Muscle layer of colon (tissue), 2 donors: ENCODE measurements at regions not wholly inside any gene's neighbourhood (a gene's known extent, or its start where the extent isn't known, plus 50 kb on each side); places are given as distances from the start of the nearest gene placed in this dataset.

Experiments
- H3K27ac ChIP-seq: one replicate; pipeline ENCODE4 v1.7.0; 2013; ENCODE audit warnings: low read depth, mild to moderate bottlenecking, low read length, moderate library complexity
- H3K27me3 ChIP-seq, 2 donors: one replicate each; pipeline ENCODE4 v1.7.0; 2013; ENCODE audit warnings: low read length in 2 of 2, mild to moderate bottlenecking in 2 of 2; ENCODE audit not compliant: insufficient read depth in 2 of 2, control insufficient read depth in 1 of 2
- H3K36me3 ChIP-seq: one replicate; pipeline ENCODE4 v1.7.0; 2013; ENCODE audit warnings: mild to moderate bottlenecking, low read length; ENCODE audit not compliant: insufficient read depth
- H3K4me1 ChIP-seq: one replicate; pipeline ENCODE4 v1.7.0; 2013; ENCODE audit warnings: mild to moderate bottlenecking, low read length; ENCODE audit not compliant: insufficient read depth
- H3K4me3 ChIP-seq, 2 donors: one replicate each; pipeline ENCODE4 v1.7.0; 2013; ENCODE audit warnings: low read length in 2 of 2, low read depth in 1 of 2, mild to moderate bottlenecking in 1 of 2, moderate library complexity in 1 of 2
- H3K9ac ChIP-seq: one replicate; pipeline ENCODE4 v1.7.0; 2013; ENCODE audit warnings: low read length
- H3K9me3 ChIP-seq: one replicate; pipeline ENCODE4 v1.7.0; 2013; ENCODE audit warnings: mild to moderate bottlenecking, low read length
- donor health status: abdominal sarcoma.
- donor health status: Adenocarcinoma of cecum.

GRCh38 chr6:140289186-140289585 lies 914.7 kb upstream of the CITED2 start:
- H3K4me3 ChIP-seq = no peak overlapping the region
- no peaks in the 10 kb centered on the region for H3K4me1 ChIP-seq
- H3K27ac ChIP-seq = no peak overlapping the region
- no peaks in the 10 kb centered on the region for H3K36me3 ChIP-seq
- no peak overlapping the region for H3K9ac ChIP-seq
- no peaks in the 10 kb centered on the region for H3K9me3 ChIP-seq
- H3K27me3 ChIP-seq = no peaks in the 10 kb centered on the region

GRCh38 chr6:140285998-140286690 lies 911.7 kb upstream of the CITED2 start:
- Histone ChIP-seq H3K9me3 (no peaks in the 10 kb centered on the region), H3K4me1 (no peaks in the 10 kb centered on the region), H3K9ac (no peak overlapping the region), H3K27me3 (no peaks in the 10 kb centered on the region), H3K4me3 (no peak overlapping the region), H3K27ac (no peak overlapping the region), H3K36me3 (no peaks in the 10 kb centered on the region)

GRCh38 chr6:140285471-140285870 lies 911.0 kb upstream of the CITED2 start:
- no peaks in the 10 kb centered on the region for H3K4me1 ChIP-seq
- no peak overlapping the region for H3K4me3 ChIP-seq
- H3K9me3 ChIP-seq = no peaks in the 10 kb centered on the region
- H3K27me3 ChIP-seq = no peaks in the 10 kb centered on the region
- no peaks in the 10 kb centered on the region for H3K36me3 ChIP-seq
- no peak overlapping the region for H3K9ac ChIP-seq
- no peak overlapping the region for H3K27ac ChIP-seq

- no peaks in the 10 kb centered on the region for H3K27me3 ChIP-seq
- no peak overlapping the region for H3K9ac ChIP-seq
- H3K4me1 ChIP-seq = no peaks in the 10 kb centered on the region
- no peaks in the 10 kb centered on the region for H3K9me3 ChIP-seq
- H3K36me3 ChIP-seq = no peaks in the 10 kb centered on the region
- H3K4me3 ChIP-seq = no peak overlapping the region
- H3K27ac ChIP-seq = no peak overlapping the region
Observed at GRCh38 chr6:140284871-140285270, 910.4 kb upstream of the CITED2 start.

- Histone ChIP-seq H3K27me3 (no peaks in the 10 kb centered on the region), H3K27ac (no peak overlapping the region), H3K9me3 (no peaks in the 10 kb centered on the region), H3K4me1 (no peaks in the 10 kb centered on the region), H3K9ac (no peak overlapping the region), H3K36me3 (no peaks in the 10 kb centered on the region), H3K4me3 (no peak overlapping the region)
Observed at GRCh38 chr6:140283197-140283596, 908.7 kb upstream of the CITED2 start.

GRCh38 chr6:140281767-140282166 lies 907.3 kb upstream of the CITED2 start:
- H3K9me3 ChIP-seq = no peaks in the 10 kb centered on the region
- no peaks in the 10 kb centered on the region for H3K36me3 ChIP-seq
- H3K9ac ChIP-seq = no peak overlapping the region
- no peak overlapping the region for H3K4me3 ChIP-seq
- no peaks in the 10 kb centered on the region for H3K4me1 ChIP-seq
- no peak overlapping the region for H3K27ac ChIP-seq
- H3K27me3 ChIP-seq = no peaks in the 10 kb centered on the region

- no peaks in the 10 kb centered on the region for H3K27me3 ChIP-seq
- no peaks in the 10 kb centered on the region for H3K4me1 ChIP-seq
- no peak overlapping the region for H3K27ac ChIP-seq
- no peaks in the 10 kb centered on the region for H3K36me3 ChIP-seq
- H3K9me3 ChIP-seq = no peaks in the 10 kb centered on the region
- H3K4me3 ChIP-seq = no peak overlapping the region
- H3K9ac ChIP-seq = no peak overlapping the region
Observed at GRCh38 chr6:140281236-140281635, 906.8 kb upstream of the CITED2 start.

GRCh38 chr6:140276719-140277118 lies 902.3 kb upstream of the CITED2 start:
- Histone ChIP-seq H3K9ac (no peak overlapping the region), H3K27me3 (no peaks in the 10 kb centered on the region), H3K27ac (no peak overlapping the region), H3K4me1 (no peaks in the 10 kb centered on the region), H3K36me3 (no peaks in the 10 kb centered on the region), H3K4me3 (no peak overlapping the region), H3K9me3 (no peaks in the 10 kb centered on the region)

GRCh38 chr6:140276133-140276532 lies 901.7 kb upstream of the CITED2 start:
- Histone ChIP-seq H3K9ac (no peak overlapping the region), H3K4me3 (no peak overlapping the region), H3K27me3 (no peaks in the 10 kb centered on the region), H3K4me1 (no peaks in the 10 kb centered on the region), H3K27ac (no peak overlapping the region), H3K9me3 (no peaks in the 10 kb centered on the region), H3K36me3 (no peaks in the 10 kb centered on the region)

GRCh38 chr6:140275725-140276124 lies 901.3 kb upstream of the CITED2 start:
- H3K27ac ChIP-seq = no peak overlapping the region
- H3K9me3 ChIP-seq = no peaks in the 10 kb centered on the region
- H3K9ac ChIP-seq = no peak overlapping the region
- H3K4me3 ChIP-seq = no peak overlapping the region
- no peaks in the 10 kb centered on the region for H3K36me3 ChIP-seq
- peaks cover under 1% of the 10 kb centered on the region for H3K4me1 ChIP-seq
- H3K27me3 ChIP-seq = no peaks in the 10 kb centered on the region

- Histone ChIP-seq H3K27me3 (no peaks in the 10 kb centered on the region), H3K36me3 (no peaks in the 10 kb centered on the region), H3K4me3 (no peak overlapping the region), H3K9ac (no peak overlapping the region), H3K9me3 (no peaks in the 10 kb centered on the region), H3K27ac (no peak overlapping the region), H3K4me1 (peaks cover 10% of the 10 kb centered on the region)
Observed at GRCh38 chr6:140274548-140274947, 900.1 kb upstream of the CITED2 start.

- H3K27me3 ChIP-seq = no peaks in the 10 kb centered on the region
- H3K9me3 ChIP-seq = no peaks in the 10 kb centered on the region
- H3K4me3 ChIP-seq = no peak overlapping the region
- no peak overlapping the region for H3K9ac ChIP-seq
- no peak overlapping the region for H3K27ac ChIP-seq
- no peaks in the 10 kb centered on the region for H3K36me3 ChIP-seq
- H3K4me1 ChIP-seq = peaks cover 10% of the 10 kb centered on the region
Observed at GRCh38 chr6:140271759-140272377, 897.4 kb upstream of the CITED2 start.
